Transverse colon (tissue), 4 donors: ENCODE measurements at regions not wholly inside any gene's neighbourhood (a gene's known extent, or its start where the extent isn't known, plus 50 kb on each side); places are given as distances from the start of the nearest gene placed in this dataset.

Experiments
- DNase-seq: peaks from one replicate; pipeline ENCODE4 v3.0.0-alpha.2; 2019
- H3K27ac ChIP-seq, 4 donors: fragments of 200-600 bp; sonication (generic); 2 replicates each; pipeline ENCODE4 v1.5.1; 2016 to 2018; ENCODE audit warnings: inconsistent platforms in 4 of 4
- H3K27me3 ChIP-seq: fragments of 200-600 bp; sonication (generic); 2 replicates; pipeline ENCODE4 v1.5.1; 2017; ENCODE audit warnings: inconsistent platforms
- H3K36me3 ChIP-seq, 4 donors: fragments of 200-600 bp; sonication (generic); 2 replicates each; pipeline ENCODE4 v1.5.1; 2017 to 2019; ENCODE audit warnings: inconsistent platforms in 4 of 4
- H3K4me1 ChIP-seq, 4 donors: fragments of 200-600 bp; sonication (generic); 2 replicates each; pipeline ENCODE4 v1.5.1; 2017 to 2020; ENCODE audit warnings: inconsistent platforms in 4 of 4
- H3K4me3 ChIP-seq, 4 donors: fragments of 200-600 bp; sonication (generic); 1 replicate in 1 of 4; 2 replicates in 3 of 4; pipeline versions ENCODE4 v1.5.1 to v1.6.1; 2017 to 2019; ENCODE audit warnings: inconsistent platforms in 4 of 4
- H3K9me3 ChIP-seq, 2 donors: fragments of 200-600 bp; sonication (generic); 2 replicates each; pipeline ENCODE4 v1.5.1; 2017 to 2019; ENCODE audit warnings: inconsistent platforms in 2 of 2
- CTCF ChIP-seq, 5 experiments: fragments of 200-600 bp in 3 of 5; fragments of 450-650 bp in 2 of 5; sonication (generic) in 3 of 5; IDR thresholded peaks; 1 replicate in 2 of 5; 2 replicates in 3 of 5; pipeline ENCODE4 v1.5.1; 2016 to 2017; ENCODE audit warnings: antibody characterized with exemption in 5 of 5, inconsistent platforms in 3 of 5, mild to moderate bottlenecking in 2 of 5, moderate library complexity in 1 of 5
- EP300 ChIP-seq: sonication (generic); formaldehyde crosslinking; IDR thresholded peaks from one replicate; pipeline ENCODE4 v1.6.1; 2017; ENCODE audit warnings: antibody characterized with exemption, low read depth
- POLR2A ChIP-seq: fragments of 450-650 bp; IDR thresholded peaks from one replicate; pipeline ENCODE4 v1.6.1; 2016; ENCODE audit warnings: antibody characterized with exemption, mild to moderate bottlenecking, moderate library complexity
- POLR2AphosphoS5 ChIP-seq, 3 donors: sonication (generic); formaldehyde crosslinking; IDR thresholded peaks; one replicate each; pipeline ENCODE4 v1.6.1; 2016; ENCODE audit warnings: antibody characterized with exemption in 3 of 3
- WGBS, 2 donors: methylation state at CpG; one replicate each; pipeline ENCODE4 v1.1.5; 2018; ENCODE audit warnings: low coverage in 1 of 2; 5-methylcytosine and 5-hydroxymethylcytosine counted together
- in situ Hi-C, 4 donors: fragments of 200-750 bp; cut with MboI; loops; one replicate each; pipeline versions ENCODE4 v1.15.0 to v1.15.1; 2017; ENCODE audit warnings: low sequenced_read_pairs in 3 of 4, low pct_ligation_motif_present in 1 of 4, low pct_unique_long_range_greater_than_20kb in 1 of 4
- intact Hi-C: fragments of 100-400 bp; cut with DNase I; formaldehyde crosslinking; loops from one replicate; pipeline ENCODE4 v1.15.1; 2023; ENCODE audit warnings: low total_unique reads

- DNase-seq = peak; percentile 64
- TF ChIP-seq POLR2AphosphoS5 (IDR thresholded peaks at IDR 0.05) = no peak
- no peak for TF ChIP-seq CTCF (IDR thresholded peaks at IDR 0.05)
- Histone ChIP-seq H3K9me3 (no peaks in the 10 kb centered on the region), H3K4me1 (peaks cover 13 to 36% (median 25%) of the 10 kb centered on the region in 4 donors), H3K36me3 (no peaks in the 10 kb centered on the region), H3K27me3 (no peaks in the 10 kb centered on the region), H3K27ac (peak overlapping the region; percentile 50 to 84 (median 66)), H3K4me3 (peak overlapping the region in 1 of 4 donors; percentile 10)
- WGBS, 2 donors = 41 to 71% methylated on average over 1 to 20 of the region's 25 CpGs
- in situ Hi-C loops (no loop called here), intact Hi-C loops (no loop called here)
Measured at GRCh38 chr7:47635091-47636080, 53.5 kb upstream of the TNS3 start.

GRCh38 chr7:47634273-47634672 is 52.4 kb upstream of the TNS3 start:
- Histone ChIP-seq H3K4me1 (peaks cover 13 to 36% (median 25%) of the 10 kb centered on the region in 4 donors), H3K36me3 (no peaks in the 10 kb centered on the region), H3K27me3 (no peaks in the 10 kb centered on the region), H3K27ac (no peak overlapping the region), H3K4me3 (no peak overlapping the region), H3K9me3 (no peaks in the 10 kb centered on the region)
- no peak for TF ChIP-seq POLR2A
- WGBS, 2 donors = 60 to 87% methylated on average over 2 of the region's 2 CpGs
- intact Hi-C loops = no loop called here
- no peak for DNase-seq
- in situ Hi-C loops = no loop called here

- in situ Hi-C loops = no loop called here
- Histone ChIP-seq H3K4me3 (no peak overlapping the region), H3K4me1 (peaks cover 13 to 24% (median 20%) of the 10 kb centered on the region in 4 donors), H3K9me3 (no peaks in the 10 kb centered on the region), H3K36me3 (no peaks in the 10 kb centered on the region), H3K27ac (no peak overlapping the region), H3K27me3 (no peaks in the 10 kb centered on the region)
- TF ChIP-seq EP300 (no peak), POLR2A (no peak), POLR2AphosphoS5 (IDR thresholded peaks at IDR 0.05) (no peak), CTCF (IDR thresholded peaks at IDR 0.05) (no peak)
- 92 to 98% methylated on average over 7 to 10 of the region's 10 CpGs for WGBS, 2 donors
- no peak for DNase-seq
- intact Hi-C loops = no loop called here
Measured at GRCh38 chr7:47633134-47633533, 51.2 kb upstream of the TNS3 start.
